ENCODE measurements at regions not wholly inside any gene's neighbourhood (a gene's known extent, or its start where the extent isn't known, plus 50 kb on each side); places are given as distances from the start of the nearest gene placed in this dataset.

DNA sequence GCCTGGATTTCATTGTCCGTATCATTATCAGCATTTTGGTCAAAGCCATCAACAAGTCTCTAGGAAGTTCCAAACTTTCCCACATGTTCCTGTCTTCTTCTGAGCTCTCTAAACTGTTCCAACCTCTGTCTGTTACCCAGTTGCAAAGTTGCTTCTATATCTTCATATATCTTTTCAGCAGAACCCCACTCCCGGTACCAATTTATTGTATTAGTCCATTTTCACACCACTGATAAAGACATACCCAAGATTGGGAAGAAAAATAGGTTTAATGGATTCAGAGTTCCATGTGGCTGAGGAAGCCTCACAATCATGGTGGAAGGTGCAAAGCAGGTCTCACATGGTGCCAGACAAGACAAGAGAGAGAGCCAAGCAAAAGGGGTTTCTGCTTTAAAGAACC, 293.2 kb downstream of the EPM2A start:
- TF ChIP-seq YY1 (IDR thresholded peaks at IDR 0.05; ENCODE audit: insufficient read depth, insufficient read length) (no peak), SUZ12 (IDR thresholded peaks at IDR 0.05; ENCODE audit: extremely low read depth, insufficient read depth, insufficient read length) (no peak), ZNF274 (IDR thresholded peaks at IDR 0.05; ENCODE audit: low read depth, low read length) (no peak)

Data from NT2/D1 (cell line).